ENCODE measurements at regions not wholly inside any gene's neighbourhood (a gene's known extent, or its start where the extent isn't known, plus 50 kb on each side); places are given as distances from the start of the nearest gene placed in this dataset.

- TF ChIP-seq ZNF184 (tag by site-specific recombination; IDR thresholded peaks at IDR 0.05) (no peak), ZNF677 (tag by site-specific recombination; IDR thresholded peaks at IDR 0.05) (no peak), ZNF596 (tag by site-specific recombination; IDR thresholded peaks at IDR 0.05) (no peak), ZNF394 (tag by site-specific recombination; IDR thresholded peaks at IDR 0.05; ENCODE audit: borderline replicate concordance) (no peak), ZNF157 (tag by site-specific recombination; IDR thresholded peaks at IDR 0.05) (no peak), ZNF449 (tag by site-specific recombination; IDR thresholded peaks at IDR 0.05) (no peak), ELK4 (IDR thresholded peaks at IDR 0.05; ENCODE audit: borderline replicate concordance, low read depth, low read length) (no peak), ZNF670 (tag by site-specific recombination; IDR thresholded peaks at IDR 0.05; ENCODE audit: low read depth) (no peak), KLF10 (tag by site-specific recombination; IDR thresholded peaks at IDR 0.05) (no peak), ZNF843 (tag by site-specific recombination; IDR thresholded peaks at IDR 0.05) (no peak), ZBTB6 (tag by site-specific recombination; IDR thresholded peaks at IDR 0.05) (no peak), ZNF223 (tag by site-specific recombination; IDR thresholded peaks at IDR 0.05) (no peak), ZNF140 (tag by site-specific recombination; IDR thresholded peaks at IDR 0.05) (no peak), ZNF211 (tag by site-specific recombination; IDR thresholded peaks at IDR 0.05; ENCODE audit: low read depth) (no peak)
Observed at GRCh38 chr13:104593251-104593576, 1527.0 kb upstream of the SLC10A2 start (continued).

GRCh38 chr13:104592545-104593250 is 1526.5 kb upstream of the SLC10A2 start:
- H3K36me3 ChIP-seq (ENCODE audit: control insufficient read depth in 2 of 2, insufficient read depth in 1 of 2, low read length in 2 of 2): no peaks in the 10 kb centered on the region
- no peaks in the 10 kb centered on the region; the same call in 1 of the 2 replicates for H3K4me1 ChIP-seq (ENCODE audit: control insufficient read depth, insufficient read depth, low read length)
- no peak overlapping the region for H3K4me3 ChIP-seq (ENCODE audit: low read depth, low read length)
- POLR2A ChIA-PET: no interaction called here
- TF ChIP-seq ZNF596 (tag by site-specific recombination; IDR thresholded peaks at IDR 0.05) (no peak), SCRT1 (tag by site-specific recombination; IDR thresholded peaks at IDR 0.05; ENCODE audit: borderline replicate concordance) (no peak), ZNF654 (tag by site-specific recombination; IDR thresholded peaks at IDR 0.05; ENCODE audit: low read depth) (no peak), ZNF423 (tag by site-specific recombination; IDR thresholded peaks at IDR 0.05) (no peak), ZNF660 (tag by site-specific recombination; IDR thresholded peaks at IDR 0.05) (no peak), ZNF513 (tag by site-specific recombination; IDR thresholded peaks at IDR 0.05) (no peak), ZBTB48 (tag by site-specific recombination; IDR thresholded peaks at IDR 0.05) (no peak)
- no peaks in the 10 kb centered on the region for H3K9me3 ChIP-seq (ENCODE audit: control insufficient read depth, insufficient read depth, low read depth, low read length)
- CTCF ChIA-PET: no interaction called here
- no peak overlapping the region for H3K27ac ChIP-seq (ENCODE audit: extremely low read depth, low read depth, low read length)
